HG03571 (cell line): ENCODE measurements at regions not wholly inside any gene's neighbourhood (a gene's known extent, or its start where the extent isn't known, plus 50 kb on each side); places are given as distances from the start of the nearest gene placed in this dataset.
A peak's percentile ranks its signal among the peaks of the same experiment; 100 is the strongest.

Source experiments
- ATAC-seq: cut with Tn5 transposase; IDR thresholded peaks from one replicate; pipeline ENCODE4 v1.9.1; 2021; ENCODE audit not compliant: unreplicated experiment

- ATAC-seq, result no peak
These were observed 64.7 kb upstream of the MYRIP start for GRCh38 chr3:39744746-39745145.

GRCh38 chr3:39748002-39748401, 61.4 kb upstream of the MYRIP start:
- no peak for ATAC-seq

- ATAC-seq, result no peak
These were observed 60.6 kb upstream of the MYRIP start for GRCh38 chr3:39748763-39749162.

GRCh38 chr3:39750712-39751111, 58.7 kb upstream of the MYRIP start:
- ATAC-seq, result no peak

GRCh38 chr3:39751286-39751685, 58.1 kb upstream of the MYRIP start:
- no peak for ATAC-seq

- ATAC-seq, result peak; percentile 33
These were observed 57.3 kb upstream of the MYRIP start for GRCh38 chr3:39752019-39752637.

GRCh38 chr3:39752751-39753150, 56.7 kb upstream of the MYRIP start:
- no peak for ATAC-seq

- ATAC-seq, result no peak
These were observed 56.0 kb upstream of the MYRIP start for GRCh38 chr3:39753391-39753790.

- ATAC-seq, result peak; percentile 62
These were observed 54.9 kb upstream of the MYRIP start for GRCh38 chr3:39754549-39754948.

- peak; percentile 26 for ATAC-seq
These were observed 54.3 kb upstream of the MYRIP start for GRCh38 chr3:39755100-39755499.

- ATAC-seq, result no peak
These were observed 52.1 kb upstream of the MYRIP start for GRCh38 chr3:39757307-39757706.
